ENCODE measurements at regions not wholly inside any gene's neighbourhood (a gene's known extent, or its start where the extent isn't known, plus 50 kb on each side); places are given as distances from the start of the nearest gene placed in this dataset.

DNA sequence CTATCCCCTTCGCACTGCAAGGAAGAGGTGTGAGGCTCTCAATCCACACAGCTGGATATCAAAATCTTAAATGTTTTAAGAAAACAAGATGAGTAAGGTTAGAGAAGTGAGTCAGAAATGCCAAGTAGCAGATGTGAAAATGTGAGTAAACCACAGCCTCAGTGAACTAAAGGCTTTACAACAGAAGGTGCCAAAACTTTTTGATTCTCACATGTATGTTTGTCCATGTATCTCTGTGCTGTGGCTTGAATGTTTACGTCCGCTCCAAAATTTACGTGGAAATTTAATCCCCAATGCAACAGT, 126.8 kb upstream of the PFN2 start:
- no peak overlapping the region for H3K27ac ChIP-seq
- TF ChIP-seq ZFX (IDR thresholded peaks at IDR 0.05), result no peak
- no peak for TF ChIP-seq CTCF (conservative IDR thresholded peaks at IDR 0.05)

DNA sequence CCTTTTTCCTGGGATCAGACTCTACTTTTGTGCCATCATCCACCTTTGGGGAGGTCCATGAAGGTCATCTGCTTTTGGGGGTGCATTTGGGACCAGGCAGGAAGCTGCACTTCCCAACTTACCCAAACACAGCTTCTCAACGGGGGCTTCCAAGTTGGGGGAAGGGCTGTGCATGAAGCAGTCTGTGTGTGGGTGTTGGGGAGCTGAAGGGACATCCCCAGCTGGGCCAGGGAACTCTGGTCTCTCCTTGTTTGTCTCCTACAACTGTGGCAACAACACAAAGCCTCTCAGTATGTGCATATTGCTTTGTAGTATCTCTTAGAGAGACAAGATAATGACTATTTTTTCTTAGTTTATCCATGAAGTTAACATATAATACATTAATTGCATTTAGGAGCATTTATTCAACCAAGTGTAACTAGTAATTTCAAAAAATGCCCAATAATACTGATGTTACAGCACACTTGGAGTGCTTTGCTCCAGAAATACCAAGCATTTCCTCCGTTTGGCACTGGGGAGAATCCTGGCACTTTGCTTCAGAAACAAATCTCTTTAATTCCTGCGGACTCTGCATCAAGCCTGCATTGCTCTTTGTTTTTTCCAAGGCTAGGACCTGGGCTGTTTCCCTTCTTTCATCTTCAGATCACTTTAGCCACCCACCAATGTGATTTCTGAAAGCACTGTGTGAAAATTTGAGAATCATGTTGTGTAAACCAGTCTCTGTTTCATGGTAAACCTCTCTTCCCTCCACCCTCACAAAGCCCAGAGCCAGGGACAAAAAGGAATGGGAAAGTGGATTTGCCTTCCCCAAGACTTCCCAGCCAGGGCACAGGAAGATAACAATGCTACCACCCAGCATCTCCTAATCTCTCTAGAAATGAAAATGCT, 126.2 kb upstream of the PFN2 start:
- no peak overlapping the region for H3K27ac ChIP-seq
- TF ChIP-seq ZFX (IDR thresholded peaks at IDR 0.05) (no peak), CTCF (conservative IDR thresholded peaks at IDR 0.05) (no peak)

DNA sequence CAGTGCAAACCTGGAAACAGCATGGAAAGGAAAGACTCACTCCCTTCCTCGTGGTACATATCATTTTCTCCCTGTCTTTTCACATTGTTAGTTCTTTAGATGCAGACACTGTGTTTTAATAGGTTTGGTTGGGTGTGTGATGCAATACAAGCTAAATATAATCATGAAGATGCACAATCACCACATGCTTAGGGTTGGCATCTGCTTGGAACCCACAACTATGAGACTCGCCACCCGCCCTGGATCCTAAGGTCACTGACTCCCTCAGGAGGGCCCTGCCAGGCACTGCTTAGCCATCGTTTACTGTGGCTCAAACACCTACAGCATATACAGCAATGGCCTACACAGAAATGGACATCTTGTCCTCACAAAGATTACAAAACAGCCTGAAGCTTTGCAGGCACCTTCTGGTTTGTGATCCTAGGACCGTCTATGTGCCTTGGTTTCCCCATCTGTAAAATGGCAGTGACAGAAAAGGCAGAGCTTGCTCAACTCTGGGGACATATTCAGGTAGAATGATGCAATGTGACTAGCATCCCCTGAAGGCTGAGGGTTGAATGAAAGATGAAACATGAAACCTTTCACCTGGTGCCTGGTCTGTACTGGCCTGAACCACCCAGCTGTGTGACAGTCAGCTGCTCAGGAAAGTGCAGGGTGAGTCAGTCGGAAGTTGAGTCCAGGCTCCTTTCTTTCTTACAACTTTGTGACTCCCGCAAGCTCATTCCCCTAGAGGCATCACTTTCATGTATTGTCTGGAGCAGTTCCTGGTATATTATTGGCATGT, 123.6 kb upstream of the PFN2 start:
- no peak for TF ChIP-seq ZFX (IDR thresholded peaks at IDR 0.05)
- TF ChIP-seq CTCF (conservative IDR thresholded peaks at IDR 0.05), result no peak
- no peak overlapping the region for H3K27ac ChIP-seq

DNA sequence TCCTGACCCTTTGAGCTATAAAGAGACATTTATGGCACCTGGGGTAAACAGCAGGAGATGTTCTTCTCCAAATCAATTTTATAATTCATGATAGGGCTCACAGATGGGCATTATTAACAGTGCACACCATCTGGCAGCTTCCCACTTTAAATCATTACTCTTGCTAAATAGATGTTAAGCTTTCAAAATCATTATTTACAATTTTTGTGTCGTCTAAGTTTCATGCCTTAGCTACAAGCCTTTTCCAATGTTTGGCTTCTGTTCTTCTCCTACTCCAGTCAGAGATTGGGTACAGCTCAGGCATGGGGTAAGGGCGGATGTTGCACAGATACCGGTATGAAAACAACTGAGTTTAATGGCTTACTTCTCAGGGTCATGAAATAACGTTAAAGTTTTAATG, 120.9 kb upstream of the PFN2 start:
- no peak overlapping the region for H3K27ac ChIP-seq
- TF ChIP-seq ZFX (IDR thresholded peaks at IDR 0.05) (no peak), CTCF (conservative IDR thresholded peaks at IDR 0.05) (no peak)

- TF ChIP-seq ZFX (IDR thresholded peaks at IDR 0.05), result no peak
- no peak overlapping the region for H3K27ac ChIP-seq
These were observed 120.2 kb upstream of the PFN2 start for GRCh38 chr3:150090877-150091276.

DNA sequence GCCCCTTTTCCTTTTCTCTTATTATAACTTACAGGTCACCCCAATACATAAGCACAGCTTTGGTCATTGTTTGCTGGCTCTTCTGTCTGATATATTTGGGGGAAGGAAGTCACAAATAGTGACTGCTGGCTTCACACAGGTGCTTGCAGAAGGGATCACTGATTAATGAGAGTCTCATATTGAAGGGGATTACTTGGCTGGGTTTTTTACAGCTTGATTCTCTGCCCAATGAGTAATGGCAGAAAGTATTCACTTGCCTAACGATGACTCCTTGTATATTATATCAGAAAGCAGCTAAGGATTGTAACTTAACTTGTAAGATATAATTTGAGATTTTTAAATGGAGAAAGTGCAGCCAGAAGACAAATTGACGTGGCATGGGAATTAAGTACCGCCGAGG, 119.3 kb upstream of the PFN2 start:
- no peak overlapping the region for H3K27ac ChIP-seq
- TF ChIP-seq CTCF (conservative IDR thresholded peaks at IDR 0.05) (no peak), ZFX (IDR thresholded peaks at IDR 0.05) (no peak)

- H3K27ac ChIP-seq, result no peak overlapping the region
- TF ChIP-seq ZFX (IDR thresholded peaks at IDR 0.05) (no peak), CTCF (conservative IDR thresholded peaks at IDR 0.05) (no peak)
These were observed 113.4 kb upstream of the PFN2 start for GRCh38 chr3:150084128-150084527.

Data from C4-2B (cell line).